ENCODE measurements at regions not wholly inside any gene's neighbourhood (a gene's known extent, or its start where the extent isn't known, plus 50 kb on each side); places are given as distances from the start of the nearest gene placed in this dataset.

DNA sequence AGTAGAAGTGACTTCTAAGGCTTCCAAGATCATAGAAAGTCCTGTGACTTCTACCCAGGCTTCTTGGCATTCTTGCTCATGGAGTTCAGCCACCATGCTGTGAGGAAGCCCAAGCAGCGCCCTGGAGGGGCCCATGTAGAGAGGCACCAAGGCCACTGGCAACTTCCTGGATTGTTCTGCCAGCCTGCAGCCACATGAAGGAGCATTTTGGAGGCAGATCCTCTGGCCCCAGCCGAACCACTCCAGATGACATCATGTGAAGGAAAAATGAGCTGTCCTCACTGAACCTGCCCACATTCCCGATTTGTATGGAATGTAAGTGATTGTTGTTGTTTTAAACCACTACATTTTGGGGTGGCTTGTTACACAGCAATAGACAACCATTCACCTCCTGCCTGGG is 51.5 kb upstream of the MNX1 start:
- H3K36me3 ChIP-seq, result no peaks in the 10 kb centered on the region
- no peaks in the 10 kb centered on the region for H3K4me1 ChIP-seq
- no peak for DNase-seq
- H3K4me3 ChIP-seq, result no peak overlapping the region
- H3K9me3 ChIP-seq (replicated peaks), result peaks cover 52% of the 10 kb centered on the region
- H3K27ac ChIP-seq (replicated peaks), result no peak overlapping the region
- intact Hi-C loops (cut with micrococcal nuclease), result no loop called here
- H3K27me3 ChIP-seq (ENCODE audit: low read depth), result peaks cover 41% of the 10 kb centered on the region
- TF ChIP-seq, protein P1, sequence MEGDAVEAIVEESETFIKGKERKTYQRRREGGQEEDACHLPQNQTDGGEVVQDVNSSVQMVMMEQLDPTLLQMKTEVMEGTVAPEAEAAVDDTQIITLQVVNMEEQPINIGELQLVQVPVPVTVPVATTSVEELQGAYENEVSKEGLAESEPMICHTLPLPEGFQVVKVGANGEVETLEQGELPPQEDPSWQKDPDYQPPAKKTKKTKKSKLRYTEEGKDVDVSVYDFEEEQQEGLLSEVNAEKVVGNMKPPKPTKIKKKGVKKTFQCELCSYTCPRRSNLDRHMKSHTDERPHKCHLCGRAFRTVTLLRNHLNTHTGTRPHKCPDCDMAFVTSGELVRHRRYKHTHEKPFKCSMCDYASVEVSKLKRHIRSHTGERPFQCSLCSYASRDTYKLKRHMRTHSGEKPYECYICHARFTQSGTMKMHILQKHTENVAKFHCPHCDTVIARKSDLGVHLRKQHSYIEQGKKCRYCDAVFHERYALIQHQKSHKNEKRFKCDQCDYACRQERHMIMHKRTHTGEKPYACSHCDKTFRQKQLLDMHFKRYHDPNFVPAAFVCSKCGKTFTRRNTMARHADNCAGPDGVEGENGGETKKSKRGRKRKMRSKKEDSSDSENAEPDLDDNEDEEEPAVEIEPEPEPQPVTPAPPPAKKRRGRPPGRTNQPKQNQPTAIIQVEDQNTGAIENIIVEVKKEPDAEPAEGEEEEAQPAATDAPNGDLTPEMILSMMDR (IDR thresholded peaks at IDR 0.05; ENCODE audit: borderline replicate concordance), result no peak

DNA sequence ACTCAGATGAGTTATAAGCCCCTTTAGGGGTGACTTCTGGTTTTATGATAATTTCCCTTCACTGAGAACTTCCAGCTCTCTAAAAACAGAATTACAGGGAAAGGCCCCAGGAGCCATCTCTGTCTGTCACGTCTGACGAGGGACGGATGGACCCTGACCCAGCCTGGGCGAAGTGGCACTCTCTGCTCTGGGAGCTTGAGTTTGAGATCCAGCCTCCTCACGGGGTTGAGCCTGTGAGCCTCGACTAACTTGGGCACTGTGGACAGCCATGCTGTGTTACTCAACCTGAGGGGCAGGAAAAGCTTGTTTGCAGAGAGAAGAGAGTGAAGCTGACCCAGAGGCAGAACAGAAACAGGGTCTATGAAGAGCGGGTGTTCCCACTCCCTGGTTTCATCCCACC is 54.6 kb upstream of the MNX1 start:
- no peak for DNase-seq
- TF ChIP-seq, protein P1 (IDR thresholded peaks at IDR 0.05; ENCODE audit: borderline replicate concordance), result no peak
- Histone ChIP-seq H3K9me3 (replicated peaks) (peaks cover 57% of the 10 kb centered on the region), H3K27ac (replicated peaks) (no peak overlapping the region), H3K36me3 (no peaks in the 10 kb centered on the region), H3K4me3 (no peak overlapping the region), H3K4me1 (no peaks in the 10 kb centered on the region), H3K27me3 (ENCODE audit: low read depth) (peaks cover 23% of the 10 kb centered on the region)
- intact Hi-C loops (cut with micrococcal nuclease), result no loop called here

DNA sequence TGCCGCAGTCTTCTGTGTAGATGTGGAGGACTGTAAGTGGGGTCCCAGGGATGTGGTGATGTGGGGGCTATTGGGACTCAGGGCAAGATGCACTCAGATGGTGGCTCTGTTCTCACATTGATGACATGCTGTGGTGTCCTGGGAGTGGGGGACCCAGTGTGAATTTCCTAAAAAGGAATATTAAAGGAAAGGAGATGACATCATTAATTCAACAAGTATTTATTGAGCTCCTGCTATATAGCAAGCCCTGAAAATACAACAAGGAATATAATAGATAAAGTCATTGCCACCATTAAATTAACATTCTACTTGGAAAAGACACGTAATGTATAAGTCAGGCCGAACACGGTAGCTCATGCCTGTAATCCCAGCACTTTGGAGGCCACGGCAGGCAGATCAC is 61.9 kb upstream of the MNX1 start:
- H3K27me3 ChIP-seq (ENCODE audit: low read depth), result peaks cover 72% of the 10 kb centered on the region
- H3K36me3 ChIP-seq, result no peaks in the 10 kb centered on the region
- TF ChIP-seq, protein P1 (IDR thresholded peaks at IDR 0.05; ENCODE audit: borderline replicate concordance), result no peak
- H3K4me1 ChIP-seq, result no peaks in the 10 kb centered on the region
- H3K27ac ChIP-seq (replicated peaks), result no peak overlapping the region
- DNase-seq, result no peak
- peaks cover 13% of the 10 kb centered on the region for H3K9me3 ChIP-seq (replicated peaks)
- intact Hi-C loops (cut with micrococcal nuclease), result no loop called here
- no peak overlapping the region for H3K4me3 ChIP-seq

DNA sequence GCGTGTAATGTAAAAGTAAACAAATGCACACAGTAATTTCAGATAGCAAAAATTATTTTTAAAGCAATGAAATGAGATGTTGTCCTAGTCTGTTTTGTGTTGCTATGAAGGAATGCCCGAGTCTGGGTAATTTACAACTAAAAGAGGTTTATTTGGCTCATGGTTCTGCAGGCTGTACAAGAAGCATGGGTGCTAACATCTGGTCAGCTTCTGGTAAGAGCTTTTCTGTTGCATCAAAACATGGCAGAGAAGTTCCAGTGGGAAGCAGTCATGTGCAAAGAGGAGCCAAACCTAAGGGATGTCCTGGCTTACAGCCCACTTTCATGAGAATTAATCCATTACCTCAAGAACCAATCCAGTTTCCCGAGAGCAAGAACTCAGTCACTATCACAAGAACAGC is 62.9 kb upstream of the MNX1 start:
- H3K9me3 ChIP-seq (replicated peaks), result peaks cover 12% of the 10 kb centered on the region
- TF ChIP-seq, protein P1 (IDR thresholded peaks at IDR 0.05; ENCODE audit: borderline replicate concordance), result no peak
- H3K4me1 ChIP-seq, result peaks cover 5% of the 10 kb centered on the region
- no peak for DNase-seq
- no peak overlapping the region for H3K4me3 ChIP-seq
- H3K27me3 ChIP-seq (ENCODE audit: low read depth), result peaks cover 82% of the 10 kb centered on the region
- H3K27ac ChIP-seq (replicated peaks), result no peak overlapping the region
- no peaks in the 10 kb centered on the region for H3K36me3 ChIP-seq
- intact Hi-C loops (cut with micrococcal nuclease), result no loop called here

DNA sequence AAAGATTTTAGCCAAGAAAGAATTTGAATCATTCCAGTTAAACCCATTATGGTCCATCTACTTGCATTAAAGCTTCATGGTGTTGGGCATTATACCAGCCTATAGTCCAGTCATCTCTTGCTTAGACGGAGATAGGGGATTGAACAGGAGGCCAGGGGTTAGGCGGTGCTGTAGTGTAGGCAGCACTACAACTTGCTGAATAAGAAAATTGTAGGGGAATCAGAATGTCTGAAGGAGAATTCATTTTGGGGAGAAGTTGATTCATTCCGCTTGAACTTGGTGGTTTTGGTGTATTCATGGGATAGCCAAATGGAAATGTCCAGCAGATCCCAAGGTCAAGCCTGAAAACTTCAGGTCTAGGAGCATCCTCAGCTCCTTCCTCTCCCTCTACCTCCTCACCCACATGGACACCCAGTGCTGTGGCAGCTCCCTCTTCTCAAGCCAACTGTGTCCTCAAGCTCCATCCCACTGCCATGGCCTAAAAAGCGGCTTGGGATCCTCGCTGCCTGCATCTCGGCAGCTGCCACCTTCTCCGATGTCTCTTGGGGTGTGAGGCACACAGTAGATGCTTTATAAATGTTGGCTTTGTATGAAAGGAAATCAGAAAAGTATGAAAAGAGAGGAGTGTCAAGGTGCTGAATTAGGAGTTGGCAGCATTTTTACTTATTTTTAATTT is 63.6 kb upstream of the MNX1 start:
- peaks cover 90% of the 10 kb centered on the region for H3K27me3 ChIP-seq (ENCODE audit: low read depth)
- intact Hi-C loops (cut with micrococcal nuclease), result no loop called here

More for the DNA sequence above, 63.6 kb upstream of the MNX1 start:
- H3K27ac ChIP-seq (replicated peaks), result no peak overlapping the region
- no peak overlapping the region for H3K4me3 ChIP-seq
- peaks cover 8% of the 10 kb centered on the region for H3K4me1 ChIP-seq
- TF ChIP-seq, protein P1 (IDR thresholded peaks at IDR 0.05; ENCODE audit: borderline replicate concordance), result no peak
- H3K36me3 ChIP-seq, result no peaks in the 10 kb centered on the region
- peaks cover 12% of the 10 kb centered on the region for H3K9me3 ChIP-seq (replicated peaks)
- DNase-seq, result no peak

All from left ventricle myocardium inferior (tissue), 1 donor.